ENCODE measurements at regions not wholly inside any gene's neighbourhood (a gene's known extent, or its start where the extent isn't known, plus 50 kb on each side); places are given as distances from the start of the nearest gene placed in this dataset.
"Not testable (repeated sequence)": the region's sequence is repeated elsewhere in the genome, so short reads cannot be mapped to it uniquely, and the experiment has no call there.

GRCh38 chr1:93763704-93764365 is 82.2 kb upstream of the BCAR3 start:
- H3K4me3 ChIP-seq, result no peak overlapping the region

GRCh38 chr1:93758842-93759515 is 77.3 kb upstream of the BCAR3 start:
- H3K27ac ChIP-seq, result no peak overlapping the region
- no peak for ATAC-seq
- WGBS, 2 donors (ENCODE audit: low coverage in 1 of 2), result 69 to 85% methylated on average over 4 of the region's 7 CpGs

More at GRCh38 chr1:93763704-93764365, 82.2 kb upstream of the BCAR3 start:
- ATAC-seq, result no peak
- Histone ChIP-seq H3K27ac (no peak overlapping the region), H3K27me3 (no peaks in the 10 kb centered on the region), H3K36me3 (no peaks in the 10 kb centered on the region), H3K9me3 (no peaks in the 10 kb centered on the region), H3K4me1 (peaks cover 0 to 18% (median 9%) of the 10 kb centered on the region in 3 donors)
- WGBS, 2 donors (ENCODE audit: low coverage in 1 of 2), result 83% methylated on average over 1 of the region's 5 CpGs; no CpG with 5 or more reads in 1 of the 2 donors
- TF ChIP-seq POLR2A (IDR thresholded peaks at IDR 0.05) (no peak), POLR2AphosphoS5 (IDR thresholded peaks at IDR 0.05) (no peak), CTCF (IDR thresholded peaks at IDR 0.05) (no peak), EP300 (IDR thresholded peaks at IDR 0.05) (no peak)

GRCh38 chr1:93757256-93758036 is 75.8 kb upstream of the BCAR3 start:
- ATAC-seq, result no peak
- no peak for TF ChIP-seq EP300 (IDR thresholded peaks at IDR 0.05)
- no peak for TF ChIP-seq CTCF (IDR thresholded peaks at IDR 0.05)
- TF ChIP-seq POLR2AphosphoS5 (IDR thresholded peaks at IDR 0.05), result no peak
- TF ChIP-seq POLR2A (IDR thresholded peaks at IDR 0.05), result no peak
- Histone ChIP-seq H3K4me3 (no peak overlapping the region), H3K36me3 (no peaks in the 10 kb centered on the region), H3K27ac (no peak overlapping the region), H3K27me3 (no peaks in the 10 kb centered on the region), H3K9me3 (no peaks in the 10 kb centered on the region), H3K4me1 (peaks cover 0 to 23% (median 0%) of the 10 kb centered on the region in 3 donors)
- WGBS, 2 donors (ENCODE audit: low coverage in 1 of 2), result 67 to 86% methylated on average over 1 to 7 of the region's 8 CpGs

More at GRCh38 chr1:93758842-93759515, 77.3 kb upstream of the BCAR3 start:
- Histone ChIP-seq H3K36me3 (no peaks in the 10 kb centered on the region), H3K27me3 (no peaks in the 10 kb centered on the region), H3K4me1 (peaks cover 0 to 16% (median 0%) of the 10 kb centered on the region in 3 donors), H3K9me3 (no peaks in the 10 kb centered on the region), H3K4me3 (no peak overlapping the region)
- TF ChIP-seq EP300 (IDR thresholded peaks at IDR 0.05) (no peak), POLR2A (IDR thresholded peaks at IDR 0.05) (no peak), POLR2AphosphoS5 (IDR thresholded peaks at IDR 0.05) (peak; percentile 16), CTCF (IDR thresholded peaks at IDR 0.05) (no peak)

GRCh38 chr1:93756657-93757056 is 75.0 kb upstream of the BCAR3 start:
- Histone ChIP-seq H3K27me3 (no peaks in the 10 kb centered on the region), H3K36me3 (no peaks in the 10 kb centered on the region), H3K9me3 (no peaks in the 10 kb centered on the region), H3K4me1 (peaks cover 0 to 31% (median 0%) of the 10 kb centered on the region in 3 donors), H3K4me3 (no peak overlapping the region), H3K27ac (no peak overlapping the region)
- ATAC-seq, result no peak
- no peak for TF ChIP-seq POLR2AphosphoS5 (IDR thresholded peaks at IDR 0.05)
- TF ChIP-seq POLR2A (IDR thresholded peaks at IDR 0.05), result no peak
- no peak for TF ChIP-seq EP300 (IDR thresholded peaks at IDR 0.05)
- TF ChIP-seq CTCF (IDR thresholded peaks at IDR 0.05), result no peak

- not testable (repeated sequence) for H3K36me3 ChIP-seq, H3K4me3 ChIP-seq, ATAC-seq, H3K9me3 ChIP-seq, H3K27me3 ChIP-seq, H3K27ac ChIP-seq
- peaks cover 0 to 45% (median 0%) of the 10 kb centered on the region in 3 donors for H3K4me1 ChIP-seq
Measured at GRCh38 chr1:93755251-93755715, 73.6 kb upstream of the BCAR3 start.
